IPS DF 6.9 (cell line): ENCODE measurements at regions not wholly inside any gene's neighbourhood (a gene's known extent, or its start where the extent isn't known, plus 50 kb on each side); places are given as distances from the start of the nearest gene placed in this dataset.

Source experiments
- DNase-seq: peaks from one replicate; pipeline ENCODE4 v3.0.0-alpha.2; 2013; ENCODE audit warnings: low read depth, low spot score
- H3K27ac ChIP-seq: one replicate; pipeline ENCODE4 v1.5.1; 2013; ENCODE audit warnings: low read length, control low read depth
- H3K27me3 ChIP-seq: 2 replicates; pipeline ENCODE4 v1.6.1; 2013; ENCODE audit warnings: mild to moderate bottlenecking, low read length; ENCODE audit not compliant: control insufficient read depth, insufficient read depth
- H3K36me3 ChIP-seq: 2 replicates; pipeline ENCODE4 v1.6.1; 2013; ENCODE audit warnings: low read length; ENCODE audit not compliant: control insufficient read depth, insufficient read depth
- H3K4me1 ChIP-seq: 2 replicates; pipeline ENCODE4 v1.6.1; 2013; ENCODE audit warnings: low read length; ENCODE audit not compliant: control insufficient read depth, insufficient read depth
- H3K4me3 ChIP-seq: 2 replicates; pipeline ENCODE4 v1.5.1; 2013; ENCODE audit warnings: mild to moderate bottlenecking, low read length
- H3K9me3 ChIP-seq: 2 replicates; pipeline ENCODE4 v1.6.1; 2013; ENCODE audit warnings: low read length, inconsistent platforms; ENCODE audit not compliant: control insufficient read depth, insufficient read depth
- WGBS: extraction: QIAGEN DNeasy Blood & Tissue Kit; methylation state at CpG from one replicate; pipeline ENCODE4 v1.1.7; 2013; ENCODE audit warnings: mixed read lengths, missing lambda C conversion rate; ENCODE audit not compliant: insufficient read length, insufficient coverage; 5-methylcytosine and 5-hydroxymethylcytosine counted together

GRCh38 chr1:17877316-17877715 lies 122.2 kb downstream of the ACTL8 start:
- Histone ChIP-seq H3K4me1 (0 out of 2 replicates have a peak, but pooled peaks cover 2% of the 10 kb centered on the region), H3K9me3 (no peaks in the 10 kb centered on the region), H3K4me3 (no peak overlapping the region), H3K27ac (no peak overlapping the region), H3K36me3 (no peaks in the 10 kb centered on the region), H3K27me3 (no peaks in the 10 kb centered on the region)
- no CpG with 5 or more reads among the region's 8 CpGs for WGBS
- DNase-seq = no peak

DNA sequence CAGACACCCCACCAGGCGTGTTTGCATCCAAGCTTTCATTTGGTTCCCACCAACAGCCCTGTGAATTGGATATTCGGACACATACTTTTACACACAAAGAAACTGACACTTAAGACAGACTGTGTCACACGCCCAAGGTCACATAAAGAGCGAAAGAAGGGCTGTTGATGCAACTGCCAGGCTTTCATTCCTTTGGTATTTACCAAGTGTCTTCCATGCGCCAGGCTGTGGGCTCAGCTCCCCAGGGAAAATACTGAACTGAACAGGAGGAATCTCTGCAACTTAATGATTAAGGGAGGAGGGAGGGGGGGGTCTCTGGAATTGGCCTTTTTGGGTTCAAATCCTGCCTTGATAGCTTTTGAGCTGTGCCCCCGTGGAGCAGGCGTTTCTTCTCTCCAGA lies 122.8 kb downstream of the ACTL8 start:
- no peaks in the 10 kb centered on the region for H3K9me3 ChIP-seq
- H3K4me1 ChIP-seq = 0 out of 2 replicates have a peak, but pooled peaks cover 2% of the 10 kb centered on the region
- H3K27ac ChIP-seq = no peak overlapping the region
- H3K27me3 ChIP-seq = no peaks in the 10 kb centered on the region
- no peaks in the 10 kb centered on the region for H3K36me3 ChIP-seq
- no peak for DNase-seq
- no CpG with 5 or more reads among the region's 7 CpGs for WGBS
- no peak overlapping the region for H3K4me3 ChIP-seq

GRCh38 chr1:17878837-17879236 lies 123.7 kb downstream of the ACTL8 start:
- no peak for DNase-seq
- WGBS = no CpG with 5 or more reads among the region's 3 CpGs
- H3K4me3 ChIP-seq = no peak overlapping the region

DNA sequence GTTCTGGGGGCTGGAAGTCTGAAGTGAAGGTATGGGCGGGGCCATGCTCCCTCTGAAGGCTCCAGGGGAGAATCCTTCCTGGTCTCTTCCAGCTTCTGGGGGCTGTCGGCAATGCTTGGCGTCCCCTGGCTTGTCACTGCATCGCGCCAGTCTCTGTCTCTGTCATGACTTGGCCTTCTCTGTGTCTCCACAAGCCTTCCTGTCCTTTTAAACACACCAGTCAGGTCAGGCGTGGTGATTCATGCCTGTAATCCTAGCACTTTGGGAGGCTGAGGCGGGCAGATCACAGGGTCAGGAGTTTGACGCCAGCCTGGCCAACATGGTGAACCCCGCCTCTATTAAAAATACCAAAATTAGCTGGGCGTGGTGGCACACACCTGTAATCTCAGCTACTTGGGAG lies 125.3 kb downstream of the ACTL8 start:
- Histone ChIP-seq H3K36me3 (no peaks in the 10 kb centered on the region), H3K27ac (no peak overlapping the region), H3K27me3 (no peaks in the 10 kb centered on the region), H3K4me3 (no peak overlapping the region), H3K9me3 (no peaks in the 10 kb centered on the region), H3K4me1 (no peaks in the 10 kb centered on the region)
- DNase-seq = no peak
- no CpG with 5 or more reads among the region's 10 CpGs for WGBS

More at GRCh38 chr1:17878837-17879236, 123.7 kb downstream of the ACTL8 start:
- Histone ChIP-seq H3K27ac (no peak overlapping the region), H3K4me1 (0 out of 2 replicates have a peak, but pooled peaks cover 2% of the 10 kb centered on the region), H3K36me3 (no peaks in the 10 kb centered on the region), H3K27me3 (no peaks in the 10 kb centered on the region), H3K9me3 (no peaks in the 10 kb centered on the region)

DNA sequence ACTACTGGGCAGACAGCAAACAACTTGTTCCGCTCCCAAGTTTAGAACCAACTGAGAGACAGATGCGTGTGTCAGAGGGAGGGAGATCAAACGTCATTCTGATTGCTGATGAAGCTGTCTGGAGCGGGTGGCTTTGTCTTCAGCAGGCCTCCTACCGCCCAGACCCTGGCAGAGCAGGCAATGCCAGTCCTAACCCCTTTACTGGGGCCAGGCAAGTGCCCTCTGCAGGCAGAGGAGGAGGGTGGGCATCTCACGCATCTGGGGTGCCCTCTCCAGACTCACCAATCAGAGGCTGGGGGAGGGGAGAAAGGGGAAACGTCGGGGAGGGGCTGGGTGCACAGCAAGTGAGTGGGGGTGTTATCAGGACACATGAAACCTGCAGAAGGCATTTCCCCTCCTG lies 126.6 kb downstream of the ACTL8 start:
- no peaks in the 10 kb centered on the region for H3K36me3 ChIP-seq
- no peak for DNase-seq
- no peak overlapping the region for H3K27ac ChIP-seq
- no peaks in the 10 kb centered on the region for H3K27me3 ChIP-seq
- H3K4me1 ChIP-seq = no peaks in the 10 kb centered on the region
- WGBS = no CpG with 5 or more reads among the region's 8 CpGs
- H3K4me3 ChIP-seq = no peak overlapping the region
- no peaks in the 10 kb centered on the region for H3K9me3 ChIP-seq

DNA sequence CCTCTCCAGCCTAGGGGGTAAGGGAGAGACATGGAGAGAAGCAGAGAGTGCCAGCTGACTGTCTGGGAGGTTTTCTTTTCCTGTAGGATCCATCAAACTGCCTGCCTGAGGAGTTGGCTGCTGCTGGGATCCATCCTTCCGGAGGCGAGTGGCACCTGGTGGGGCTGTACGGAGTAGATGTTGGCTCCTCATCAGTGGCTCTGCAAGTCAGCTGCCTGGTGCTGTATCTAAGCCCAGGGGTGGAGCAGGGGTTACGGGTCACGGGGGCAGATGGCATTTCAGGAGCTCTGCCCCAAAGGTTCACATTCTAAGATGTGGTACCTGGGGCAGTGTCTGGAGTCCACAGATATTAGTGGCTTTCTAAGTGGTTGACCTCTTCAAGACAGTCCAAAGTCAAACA lies 128.0 kb downstream of the ACTL8 start:
- Histone ChIP-seq H3K27me3 (no peaks in the 10 kb centered on the region), H3K36me3 (no peaks in the 10 kb centered on the region), H3K4me1 (no peaks in the 10 kb centered on the region), H3K9me3 (no peaks in the 10 kb centered on the region), H3K27ac (no peak overlapping the region), H3K4me3 (no peak overlapping the region)
- WGBS = no CpG with 5 or more reads among the region's 5 CpGs
- DNase-seq = no peak

GRCh38 chr1:17883662-17884395 lies 128.7 kb downstream of the ACTL8 start:
- no peaks in the 10 kb centered on the region for H3K36me3 ChIP-seq
- WGBS = no CpG with 5 or more reads among the region's 12 CpGs
- no peak overlapping the region for H3K27ac ChIP-seq
- H3K27me3 ChIP-seq = no peaks in the 10 kb centered on the region
- no peak for DNase-seq
- no peaks in the 10 kb centered on the region for H3K4me1 ChIP-seq
- no peak overlapping the region for H3K4me3 ChIP-seq
- H3K9me3 ChIP-seq = no peaks in the 10 kb centered on the region

- no peaks in the 10 kb centered on the region for H3K4me1 ChIP-seq
- no CpG with 5 or more reads among the region's 10 CpGs for WGBS
- H3K36me3 ChIP-seq = no peaks in the 10 kb centered on the region
- H3K9me3 ChIP-seq = no peaks in the 10 kb centered on the region
- no peak overlapping the region for H3K27ac ChIP-seq
- H3K27me3 ChIP-seq = no peaks in the 10 kb centered on the region
- no peak for DNase-seq
- no peak overlapping the region for H3K4me3 ChIP-seq
Observed at GRCh38 chr1:17885663-17886320, 130.7 kb downstream of the ACTL8 start.

- Histone ChIP-seq H3K27me3 (no peaks in the 10 kb centered on the region), H3K9me3 (no peaks in the 10 kb centered on the region), H3K36me3 (no peaks in the 10 kb centered on the region), H3K27ac (no peak overlapping the region), H3K4me1 (no peaks in the 10 kb centered on the region), H3K4me3 (no peak overlapping the region)
- no CpG with 5 or more reads among the region's 8 CpGs for WGBS
- DNase-seq = no peak
Observed at GRCh38 chr1:17886386-17886785, 131.3 kb downstream of the ACTL8 start.

- WGBS = no CpG with 5 or more reads among the region's 6 CpGs
- Histone ChIP-seq H3K4me1 (no peaks in the 10 kb centered on the region), H3K36me3 (no peaks in the 10 kb centered on the region), H3K4me3 (no peak overlapping the region), H3K27ac (no peak overlapping the region), H3K27me3 (no peaks in the 10 kb centered on the region), H3K9me3 (no peaks in the 10 kb centered on the region)
- no peak for DNase-seq
Observed at GRCh38 chr1:17886838-17887441, 131.8 kb downstream of the ACTL8 start.
